Ascending aorta (tissue), 2 donors: ENCODE measurements at regions not wholly inside any gene's neighbourhood (a gene's known extent, or its start where the extent isn't known, plus 50 kb on each side); places are given as distances from the start of the nearest gene placed in this dataset.

ENCODE experiments used
- DNase-seq, 2 donors: peaks; one replicate each; pipeline ENCODE4 v3.0.0-alpha.2; 2019; ENCODE audit warnings: low spot score in 2 of 2
- H3K27ac ChIP-seq, 2 donors: fragments of 200-600 bp; sonication (generic); one replicate each; pipeline ENCODE4 v1.5.1; 2016 to 2017; ENCODE audit warnings: mild to moderate bottlenecking in 1 of 2
- H3K27me3 ChIP-seq: fragments of 200-600 bp; sonication (generic); one replicate; pipeline ENCODE4 v1.5.1; 2017
- H3K36me3 ChIP-seq, 2 donors: fragments of 200-600 bp; sonication (generic); one replicate each; pipeline ENCODE4 v1.5.1; 2016
- H3K4me1 ChIP-seq, 2 donors: fragments of 200-600 bp; sonication (generic); one replicate each; pipeline ENCODE4 v1.5.1; 2016 to 2017; ENCODE audit warnings: mild to moderate bottlenecking in 1 of 2
- H3K4me3 ChIP-seq, 2 donors: fragments of 200-600 bp; sonication (generic); one replicate each; pipeline ENCODE4 v1.5.1; 2016 to 2017; ENCODE audit warnings: mild to moderate bottlenecking in 1 of 2
- H3K9me3 ChIP-seq, 2 donors: fragments of 200-600 bp; sonication (generic); one replicate each; pipeline ENCODE4 v1.5.1; 2016
- intact Hi-C: fragments of 100-400 bp; cut with DNase I; formaldehyde crosslinking; loops from one replicate; pipeline ENCODE4 v1.15.1; 2023
- TF ChIP-seq, protein P1 (sequence below), 3 experiments: fragments of 200-600 bp in 2 of 3; fragments of 450-650 bp in 1 of 3; sonication (generic) in 2 of 3; IDR thresholded peaks; one replicate each; pipeline ENCODE4 v1.5.1; 2016 to 2019; ENCODE audit warnings: antibody characterized with exemption in 3 of 3, mild to moderate bottlenecking in 1 of 3, moderate library complexity in 1 of 3

GRCh38 chr15:92519709-92520108 is 126.0 kb downstream of the ST8SIA2 start:
- TF ChIP-seq, protein P1, sequence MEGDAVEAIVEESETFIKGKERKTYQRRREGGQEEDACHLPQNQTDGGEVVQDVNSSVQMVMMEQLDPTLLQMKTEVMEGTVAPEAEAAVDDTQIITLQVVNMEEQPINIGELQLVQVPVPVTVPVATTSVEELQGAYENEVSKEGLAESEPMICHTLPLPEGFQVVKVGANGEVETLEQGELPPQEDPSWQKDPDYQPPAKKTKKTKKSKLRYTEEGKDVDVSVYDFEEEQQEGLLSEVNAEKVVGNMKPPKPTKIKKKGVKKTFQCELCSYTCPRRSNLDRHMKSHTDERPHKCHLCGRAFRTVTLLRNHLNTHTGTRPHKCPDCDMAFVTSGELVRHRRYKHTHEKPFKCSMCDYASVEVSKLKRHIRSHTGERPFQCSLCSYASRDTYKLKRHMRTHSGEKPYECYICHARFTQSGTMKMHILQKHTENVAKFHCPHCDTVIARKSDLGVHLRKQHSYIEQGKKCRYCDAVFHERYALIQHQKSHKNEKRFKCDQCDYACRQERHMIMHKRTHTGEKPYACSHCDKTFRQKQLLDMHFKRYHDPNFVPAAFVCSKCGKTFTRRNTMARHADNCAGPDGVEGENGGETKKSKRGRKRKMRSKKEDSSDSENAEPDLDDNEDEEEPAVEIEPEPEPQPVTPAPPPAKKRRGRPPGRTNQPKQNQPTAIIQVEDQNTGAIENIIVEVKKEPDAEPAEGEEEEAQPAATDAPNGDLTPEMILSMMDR (IDR thresholded peaks at IDR 0.05), result no peak
- H3K9me3 ChIP-seq, result no peaks in the 10 kb centered on the region
- H3K36me3 ChIP-seq, result no peaks in the 10 kb centered on the region
- no peaks in the 10 kb centered on the region for H3K4me1 ChIP-seq
- DNase-seq, result no peak
- H3K27ac ChIP-seq, result no peak overlapping the region
- no peak overlapping the region for H3K4me3 ChIP-seq
- intact Hi-C loops, result loop anchor here (10.0 kb wide), 1 partner anchor 165 kb away; no protein-coding TSS in a partner anchor
- no peaks in the 10 kb centered on the region for H3K27me3 ChIP-seq
